ENCODE measurements at regions not wholly inside any gene's neighbourhood (a gene's known extent, or its start where the extent isn't known, plus 50 kb on each side); places are given as distances from the start of the nearest gene placed in this dataset.

DNA sequence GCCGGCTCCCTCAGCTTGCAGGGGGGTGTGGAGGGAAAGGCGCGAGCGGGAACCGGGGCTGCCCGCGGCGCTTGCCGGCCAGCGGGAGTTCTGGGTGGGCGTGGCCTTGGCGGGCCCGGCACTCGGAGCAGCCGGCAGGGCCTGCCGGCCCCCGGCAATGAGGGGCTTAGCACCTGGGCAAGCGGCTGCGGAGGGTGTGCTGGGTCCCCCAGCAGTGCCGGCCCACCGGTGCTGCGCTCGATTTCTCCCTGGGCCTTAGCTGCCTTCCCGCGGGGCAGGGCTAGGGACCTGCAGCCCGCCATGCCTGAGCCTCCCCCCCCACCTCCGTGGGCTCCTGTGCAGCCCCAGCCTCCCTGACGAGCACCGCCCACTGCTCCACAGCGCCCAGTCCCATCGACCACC, 514.5 kb upstream of the GJE1 start:
- WGBS, result 93% methylated on average over 28 of the region's 31 CpGs
- Histone ChIP-seq H3K27ac (no peak overlapping the region), H3K4me3 (no peak overlapping the region), H3K36me3 (no peaks in the 10 kb centered on the region), H3K9me3 (no peaks in the 10 kb centered on the region), H3K27me3 (replicated peaks; ENCODE audit: insufficient read depth) (no peaks in the 10 kb centered on the region), H3K4me1 (replicated peaks) (no peaks in the 10 kb centered on the region)
- TF ChIP-seq POLR2AphosphoS5 (IDR thresholded peaks at IDR 0.05) (no peak), POLR2A (IDR thresholded peaks at IDR 0.05) (no peak)
- TF ChIP-seq, protein P1, sequence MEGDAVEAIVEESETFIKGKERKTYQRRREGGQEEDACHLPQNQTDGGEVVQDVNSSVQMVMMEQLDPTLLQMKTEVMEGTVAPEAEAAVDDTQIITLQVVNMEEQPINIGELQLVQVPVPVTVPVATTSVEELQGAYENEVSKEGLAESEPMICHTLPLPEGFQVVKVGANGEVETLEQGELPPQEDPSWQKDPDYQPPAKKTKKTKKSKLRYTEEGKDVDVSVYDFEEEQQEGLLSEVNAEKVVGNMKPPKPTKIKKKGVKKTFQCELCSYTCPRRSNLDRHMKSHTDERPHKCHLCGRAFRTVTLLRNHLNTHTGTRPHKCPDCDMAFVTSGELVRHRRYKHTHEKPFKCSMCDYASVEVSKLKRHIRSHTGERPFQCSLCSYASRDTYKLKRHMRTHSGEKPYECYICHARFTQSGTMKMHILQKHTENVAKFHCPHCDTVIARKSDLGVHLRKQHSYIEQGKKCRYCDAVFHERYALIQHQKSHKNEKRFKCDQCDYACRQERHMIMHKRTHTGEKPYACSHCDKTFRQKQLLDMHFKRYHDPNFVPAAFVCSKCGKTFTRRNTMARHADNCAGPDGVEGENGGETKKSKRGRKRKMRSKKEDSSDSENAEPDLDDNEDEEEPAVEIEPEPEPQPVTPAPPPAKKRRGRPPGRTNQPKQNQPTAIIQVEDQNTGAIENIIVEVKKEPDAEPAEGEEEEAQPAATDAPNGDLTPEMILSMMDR (IDR thresholded peaks at IDR 0.05), result no peak
- intact Hi-C loops (cut with DNase I), result no loop called here
- DNase-seq (ENCODE audit: low spot score), result no peak

DNA sequence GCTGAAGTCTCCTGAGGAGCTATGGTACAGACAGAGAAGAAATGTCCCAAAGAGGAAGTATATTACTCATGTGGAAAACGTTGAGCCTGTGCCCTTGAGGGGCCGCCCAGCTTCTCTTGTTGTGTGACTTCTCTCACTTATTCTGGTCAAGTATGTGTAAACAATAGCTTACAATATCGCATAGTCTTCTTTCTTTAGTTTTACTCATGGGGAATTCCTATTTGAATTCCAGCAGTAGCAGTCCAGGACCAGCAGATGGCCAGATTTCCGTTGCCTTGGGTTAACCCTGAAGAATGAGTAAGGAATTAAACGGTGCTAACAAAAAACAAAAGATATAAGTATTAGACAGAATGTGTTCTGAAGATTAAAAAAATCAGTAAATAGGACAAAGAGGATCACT, 522.0 kb upstream of the GJE1 start:
- H3K9me3 ChIP-seq, result no peaks in the 10 kb centered on the region
- WGBS, result 61% methylated on average over 5 of the region's 5 CpGs

DNA sequence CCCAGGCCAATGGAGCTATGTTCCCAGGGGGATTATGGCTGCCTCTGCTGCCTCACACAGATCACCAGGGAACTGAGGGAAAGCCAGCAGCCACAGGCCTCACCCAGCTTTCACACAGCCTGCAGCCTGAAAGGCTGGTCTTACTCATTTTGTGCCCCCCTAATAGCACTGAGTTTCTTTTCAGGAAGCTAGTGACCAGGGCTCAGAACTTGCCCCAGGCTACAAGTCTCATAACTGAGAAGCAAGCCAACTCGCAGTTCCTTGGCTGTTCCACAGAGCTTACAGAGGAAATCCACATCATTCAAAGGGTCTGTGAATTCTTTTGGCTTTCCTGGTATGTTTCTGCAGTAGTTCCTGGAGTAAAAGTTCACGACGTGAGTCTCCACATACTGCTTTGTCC, 524.8 kb upstream of the GJE1 start:
- TF ChIP-seq, protein P1 (IDR thresholded peaks at IDR 0.05), result no peak
- TF ChIP-seq POLR2AphosphoS5 (IDR thresholded peaks at IDR 0.05), result no peak
- Histone ChIP-seq H3K27ac (no peak overlapping the region), H3K4me3 (no peak overlapping the region), H3K4me1 (replicated peaks) (no peaks in the 10 kb centered on the region), H3K36me3 (no peaks in the 10 kb centered on the region), H3K27me3 (replicated peaks; ENCODE audit: insufficient read depth) (no peaks in the 10 kb centered on the region), H3K9me3 (no peaks in the 10 kb centered on the region)
- WGBS, result 93% methylated on average over 3 of the region's 3 CpGs
- DNase-seq (ENCODE audit: low spot score), result no peak
- intact Hi-C loops (cut with DNase I), result no loop called here

More for the DNA sequence above, 522.0 kb upstream of the GJE1 start:
- H3K27me3 ChIP-seq (replicated peaks; ENCODE audit: insufficient read depth), result no peaks in the 10 kb centered on the region
- no peak overlapping the region for H3K27ac ChIP-seq
- intact Hi-C loops (cut with DNase I), result no loop called here
- no peaks in the 10 kb centered on the region for H3K36me3 ChIP-seq
- no peak overlapping the region for H3K4me3 ChIP-seq
- TF ChIP-seq, protein P1 (IDR thresholded peaks at IDR 0.05), result no peak
- TF ChIP-seq POLR2AphosphoS5 (IDR thresholded peaks at IDR 0.05) (no peak), POLR2A (IDR thresholded peaks at IDR 0.05) (no peak)
- H3K4me1 ChIP-seq (replicated peaks), result no peaks in the 10 kb centered on the region
- no peak for DNase-seq (ENCODE audit: low spot score)

DNA sequence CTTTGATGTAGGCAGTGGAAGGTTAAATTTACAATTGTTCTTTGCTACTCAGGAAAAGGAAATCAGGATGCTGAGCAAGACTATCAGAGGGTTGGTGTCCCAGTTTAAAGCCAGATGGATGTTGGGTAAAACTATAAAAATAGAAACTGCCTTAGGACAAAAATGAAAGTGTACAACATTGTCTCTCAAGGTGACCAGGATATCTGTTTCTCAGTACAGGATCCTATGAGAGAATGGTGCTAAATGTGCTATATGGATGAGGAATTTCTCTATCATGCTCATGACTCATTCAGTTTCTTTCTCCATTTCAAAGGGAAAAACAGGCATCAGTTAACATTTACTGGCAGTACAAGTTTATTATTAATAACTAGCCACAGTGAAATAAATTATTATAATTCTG, 534.2 kb upstream of the GJE1 start:
- Histone ChIP-seq H3K27me3 (replicated peaks; ENCODE audit: insufficient read depth) (no peaks in the 10 kb centered on the region), H3K27ac (no peak overlapping the region), H3K36me3 (no peaks in the 10 kb centered on the region), H3K4me3 (no peak overlapping the region), H3K9me3 (no peaks in the 10 kb centered on the region), H3K4me1 (replicated peaks) (no peaks in the 10 kb centered on the region)
- intact Hi-C loops (cut with DNase I), result no loop called here
- DNase-seq (ENCODE audit: low spot score), result no peak
- no peak for TF ChIP-seq POLR2AphosphoS5 (IDR thresholded peaks at IDR 0.05)
- TF ChIP-seq POLR2A (IDR thresholded peaks at IDR 0.05), result no peak
- TF ChIP-seq, protein P1 (IDR thresholded peaks at IDR 0.05), result no peak

DNA sequence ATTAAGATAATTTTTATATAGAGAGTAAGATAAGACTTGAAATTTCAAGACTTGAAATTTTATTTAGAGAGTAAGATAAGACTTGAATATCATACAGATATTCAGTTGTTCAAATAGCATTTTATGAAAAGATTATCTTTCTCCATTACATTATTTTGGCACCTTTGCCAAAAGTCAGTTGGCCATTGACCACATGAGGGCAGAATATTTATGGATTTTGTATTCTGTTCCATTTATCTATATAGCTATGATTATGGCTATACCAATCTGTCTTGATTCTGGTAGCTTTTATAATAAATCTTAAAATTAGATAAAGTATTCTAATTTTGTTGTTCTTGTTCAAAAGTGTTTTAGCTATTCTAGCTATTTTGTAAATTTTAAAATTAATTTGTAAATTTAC, 537.9 kb upstream of the GJE1 start:
- TF ChIP-seq POLR2A (IDR thresholded peaks at IDR 0.05) (no peak), POLR2AphosphoS5 (IDR thresholded peaks at IDR 0.05) (no peak)
- TF ChIP-seq, protein P1 (IDR thresholded peaks at IDR 0.05), result no peak
- Histone ChIP-seq H3K27ac (no peak overlapping the region), H3K4me1 (replicated peaks) (no peaks in the 10 kb centered on the region), H3K9me3 (no peaks in the 10 kb centered on the region), H3K36me3 (no peaks in the 10 kb centered on the region), H3K27me3 (replicated peaks; ENCODE audit: insufficient read depth) (no peaks in the 10 kb centered on the region), H3K4me3 (no peak overlapping the region)
- intact Hi-C loops (cut with DNase I), result no loop called here
- DNase-seq (ENCODE audit: low spot score), result no peak
